ENCODE measurements at regions not wholly inside any gene's neighbourhood (a gene's known extent, or its start where the extent isn't known, plus 50 kb on each side); places are given as distances from the start of the nearest gene placed in this dataset.

- TF ChIP-seq CTCF (IDR thresholded peaks at IDR 0.05): no peak
- DNase-seq (ENCODE audit: low spot score) (no peak), ATAC-seq (ENCODE audit: low FRiP score) (no peak)
Observed at GRCh38 chr14:40318211-40318719, 886.0 kb upstream of the FBXO33 start.

- no peak for ATAC-seq (ENCODE audit: low FRiP score)
- no peak for TF ChIP-seq CTCF (IDR thresholded peaks at IDR 0.05)
Observed at GRCh38 chr14:40317690-40318089, 885.5 kb upstream of the FBXO33 start.

GRCh38 chr14:40312296-40312695 is 880.1 kb upstream of the FBXO33 start:
- DNase-seq (ENCODE audit: low spot score) (no peak), ATAC-seq (ENCODE audit: low FRiP score) (no peak)
- TF ChIP-seq CTCF (IDR thresholded peaks at IDR 0.05): no peak

More at GRCh38 chr14:40317690-40318089, 885.5 kb upstream of the FBXO33 start:
- DNase-seq (ENCODE audit: low spot score): no peak

GRCh38 chr14:40309124-40309523 is 876.9 kb upstream of the FBXO33 start:
- ATAC-seq (ENCODE audit: low FRiP score): no peak
- TF ChIP-seq CTCF (IDR thresholded peaks at IDR 0.05): no peak
- DNase-seq (ENCODE audit: low spot score): no peak

- DNase-seq (ENCODE audit: low spot score) (no peak), ATAC-seq (ENCODE audit: low FRiP score) (no peak)
- no peak for TF ChIP-seq CTCF (IDR thresholded peaks at IDR 0.05)
Observed at GRCh38 chr14:40308240-40308639, 876.0 kb upstream of the FBXO33 start.

- TF ChIP-seq CTCF (IDR thresholded peaks at IDR 0.05): no peak
- no peak for DNase-seq (ENCODE audit: low spot score)
- ATAC-seq (ENCODE audit: low FRiP score): no peak
Observed at GRCh38 chr14:40296821-40297220, 864.6 kb upstream of the FBXO33 start.

GRCh38 chr14:40292664-40293063 is 860.4 kb upstream of the FBXO33 start:
- no peak for TF ChIP-seq CTCF (IDR thresholded peaks at IDR 0.05)
- DNase-seq (ENCODE audit: low spot score) (no peak), ATAC-seq (ENCODE audit: low FRiP score) (no peak)
